IMR-90 (cell line): ENCODE measurements at regions not wholly inside any gene's neighbourhood (a gene's known extent, or its start where the extent isn't known, plus 50 kb on each side); places are given as distances from the start of the nearest gene placed in this dataset.

Experiments
- ATAC-seq: fragments of 200-7000 bp; cut with Tn5 transposase; 2 replicates; pipeline ENCODE4 v1.9.1; 2020; ENCODE audit warnings: low read depth, mild to moderate bottlenecking, moderate library complexity
- BruUV-seq: library from RNA; stranded (reverse); fragments of 400-500 nt; replicated peaks from 2 replicates; lab custom pipeline; 2021; lab: Mats Ljungman, UMichigan
- CTCF ChIA-PET: fragments of 300-600 bp; formaldehyde crosslinking; extraction: SDS; loops from one replicate; lab custom pipeline; 2021; ENCODE audit warnings: antibody characterized with exemption; lab: Yijun Ruan, JAX
- POLR2A ChIA-PET: fragments of 300-600 bp; sonication (Branson Sonifier 250); formaldehyde crosslinking; loops from one replicate; lab custom pipeline; 2022; ENCODE audit warnings: antibody characterized with exemption; ENCODE audit not compliant: unreplicated experiment; lab: Charles Lee
- DNase-seq: peaks from one replicate; pipeline ENCODE4 v3.0.0; 2013
- H2AFZ ChIP-seq: replicated peaks from 2 replicates; pipeline ENCODE3; 2013; ENCODE audit warnings: low read length, mild to moderate bottlenecking; ENCODE audit not compliant: poor library complexity
- H2AK5ac ChIP-seq: 2 replicates; pipeline ENCODE4 v1.6.1; 2013; ENCODE audit warnings: low read depth, low read length, inconsistent platforms
- H2AK9ac ChIP-seq: replicated peaks from 2 replicates; pipeline ENCODE3; 2013; ENCODE audit warnings: mild to moderate bottlenecking, low read depth, low read length, moderate library complexity; ENCODE audit not compliant: poor library complexity
- H2BK120ac ChIP-seq: 2 replicates; pipeline ENCODE4 v1.6.1; 2013; ENCODE audit warnings: low read depth, low read length, inconsistent platforms
- H2BK15ac ChIP-seq: 3 replicates; pipeline ENCODE4 v1.6.1; 2013; ENCODE audit warnings: low read depth, low read length, inconsistent platforms
- H2BK20ac ChIP-seq: 2 replicates; pipeline ENCODE4 v1.6.1; 2013; ENCODE audit warnings: low read depth, mild to moderate bottlenecking, inconsistent platforms, low read length, moderate library complexity
- H2BK5ac ChIP-seq: 2 replicates; pipeline ENCODE4 v1.6.1; 2013; ENCODE audit warnings: mild to moderate bottlenecking, low read depth, low read length, inconsistent platforms; ENCODE audit not compliant: poor library complexity, severe bottlenecking
- H3K14ac ChIP-seq: replicated peaks from 2 replicates; pipeline ENCODE4 v1.6.1; 2013; ENCODE audit warnings: low read depth, low read length, inconsistent platforms
- H3K18ac ChIP-seq: 2 replicates; pipeline ENCODE4 v1.6.1; 2013; ENCODE audit warnings: low read depth, low read length, control low read depth
- H3K23ac ChIP-seq: 2 replicates; pipeline ENCODE4 v1.6.1; 2013; ENCODE audit warnings: low read depth, low read length, inconsistent platforms
- H3K27ac ChIP-seq: 2 replicates; pipeline ENCODE4 v1.5.1; 2013; ENCODE audit warnings: mild to moderate bottlenecking, control low read depth, low read length; ENCODE audit not compliant: insufficient read depth
- H3K27me3 ChIP-seq: 2 replicates; pipeline ENCODE4 v1.6.1; 2013; ENCODE audit warnings: low read length; ENCODE audit not compliant: control insufficient read depth, insufficient read depth
- H3K36me3 ChIP-seq: 2 replicates; pipeline ENCODE4 v1.6.1; 2013; ENCODE audit warnings: low read length, mixed read lengths; ENCODE audit not compliant: control insufficient read depth, insufficient read depth
- H3K4ac ChIP-seq: 2 replicates; pipeline ENCODE4 v1.6.1; 2013; ENCODE audit warnings: low read depth, low read length, inconsistent platforms
- H3K4me1 ChIP-seq: 2 replicates; pipeline ENCODE4 v1.6.1; 2013; ENCODE audit warnings: low read length, mixed read lengths; ENCODE audit not compliant: control insufficient read depth, insufficient read depth
- H3K4me2 ChIP-seq: 2 replicates; pipeline ENCODE4 v1.6.1; 2013; ENCODE audit warnings: low read depth, mild to moderate bottlenecking, control low read depth, low read length, moderate library complexity
- H3K4me3 ChIP-seq: 2 replicates; pipeline ENCODE4 v1.5.1; 2013; ENCODE audit warnings: low read depth, mild to moderate bottlenecking, control low read depth, low read length, moderate library complexity; ENCODE audit not compliant: insufficient read depth
- H3K56ac ChIP-seq: 2 replicates; pipeline ENCODE4 v1.6.1; 2013; ENCODE audit warnings: low read length, inconsistent platforms; ENCODE audit not compliant: insufficient read depth; ENCODE audit errors: extremely low read depth
- H3K79me1 ChIP-seq, 2 experiments: 2 replicates each; pipeline ENCODE4 v1.6.1; 2013; ENCODE audit warnings: low read length in 2 of 2, inconsistent platforms in 1 of 2, low read depth in 1 of 2
- H3K9ac ChIP-seq: 2 replicates; pipeline ENCODE4 v1.6.1; 2013; ENCODE audit warnings: low read depth, low read length, control low read depth
- H3K9me1 ChIP-seq: 2 replicates; pipeline ENCODE4 v1.6.1; 2013; ENCODE audit warnings: low read length, inconsistent platforms; ENCODE audit not compliant: insufficient read depth
- H3K9me3 ChIP-seq: 2 replicates; pipeline ENCODE4 v1.6.1; 2013; ENCODE audit warnings: low read length; ENCODE audit not compliant: control insufficient read depth, insufficient read depth
- H4K20me1 ChIP-seq: 2 replicates; pipeline ENCODE4 v1.6.1; 2013; ENCODE audit warnings: low read length, inconsistent platforms; ENCODE audit not compliant: insufficient read depth
- H4K5ac ChIP-seq: 2 replicates; pipeline ENCODE4 v1.6.1; 2013; ENCODE audit warnings: mild to moderate bottlenecking, low read depth, low read length, control low read depth
- H4K8ac ChIP-seq, 2 experiments: 2 replicates each; pipeline ENCODE4 v1.6.1; 2013; ENCODE audit warnings: low read depth in 2 of 2, low read length in 2 of 2, control low read depth in 1 of 2, inconsistent platforms in 1 of 2
- H4K91ac ChIP-seq: 2 replicates; pipeline ENCODE4 v1.6.1; 2013; ENCODE audit warnings: low read depth, low read length, inconsistent platforms; ENCODE audit not compliant: insufficient read depth
- ELK1 ChIP-seq: fragments of 150-350 bp; IDR thresholded peaks from 2 replicates; pipeline ENCODE4 v1.6.1; 2016; ENCODE audit warnings: low read depth, mild to moderate bottlenecking, low read length, moderate library complexity, borderline replicate concordance
- MXI1 ChIP-seq: IDR thresholded peaks from 2 replicates; pipeline ENCODE4 v1.6.1; 2012; ENCODE audit warnings: low read depth, mild to moderate bottlenecking, low read length, moderate library complexity, borderline replicate concordance
- RCOR1 ChIP-seq: IDR thresholded peaks from 2 replicates; pipeline ENCODE4 v1.6.1; 2012; ENCODE audit warnings: mild to moderate bottlenecking, low read length, improper control_type of control experiment; ENCODE audit not compliant: insufficient replicate concordance
- RFX5 ChIP-seq: IDR thresholded peaks from 2 replicates; pipeline ENCODE4 v1.8.0; 2012; ENCODE audit warnings: low read depth, mild to moderate bottlenecking, low read length, moderate library complexity
- WGBS, 2 experiments: methylation state at CpG; one replicate each; pipeline versions ENCODE4 v1.1.5 to v1.1.7; 2013; ENCODE audit warnings: missing lambda C conversion rate in 2 of 2; ENCODE audit not compliant: insufficient read length in 1 of 2; ENCODE audit errors: extremely low coverage in 2 of 2; 5-methylcytosine and 5-hydroxymethylcytosine counted together
- dilution Hi-C: fragments of 300-500 bp; cut with HindIII; formaldehyde crosslinking; loops from one replicate; pipeline ENCODE4 v1.14.3; 2018; ENCODE audit warnings: low sequenced_read_pairs; ENCODE audit not compliant: unreplicated experiment
- in situ Hi-C: fragments of 300-500 bp; cut with MboI; formaldehyde crosslinking; loops from 3 replicates; pipeline ENCODE4 v1.14.3; 2019; ENCODE audit warnings: low sequenced_read_pairs, inconsistent platforms, mixed read lengths
- intact Hi-C: fragments of 100-400 bp; cut with micrococcal nuclease; formaldehyde crosslinking; loops from 2 replicates; pipeline ENCODE4 v1.10.0; 2022
- TF ChIP-seq, protein P1 (sequence below): conservative IDR thresholded peaks from 2 replicates; pipeline ENCODE4 v1.5.1; 2012; ENCODE audit warnings: mild to moderate bottlenecking, low read depth, low read length, improper control_type of control experiment

DNA sequence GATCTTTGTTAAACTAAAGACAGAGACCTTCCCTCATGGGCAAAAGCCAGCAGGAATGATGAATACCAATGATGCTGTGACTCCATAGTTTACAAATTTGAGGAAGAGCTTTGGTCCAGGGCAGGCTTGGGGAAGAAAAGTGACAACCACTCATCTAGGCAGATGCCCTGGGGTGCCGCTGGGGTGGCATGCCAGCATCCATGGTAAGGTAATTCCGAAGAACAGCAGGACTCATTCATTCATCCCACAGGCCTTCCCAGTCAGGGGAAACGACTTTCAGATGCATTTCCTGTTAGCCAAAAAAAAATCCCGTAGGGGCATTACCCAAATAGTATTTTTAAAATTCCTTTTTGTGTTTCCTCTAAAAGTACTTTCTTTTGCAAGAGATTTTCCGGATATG, 180.7 kb upstream of the SERPINE2 start:
- peaks cover 9% of the 10 kb centered on the region for H3K4me1 ChIP-seq
- no peak overlapping the region for H3K56ac ChIP-seq
- H2BK20ac ChIP-seq, result no peak overlapping the region
- H2AFZ ChIP-seq, result no peak overlapping the region
- in situ Hi-C loops (no loop called here), dilution Hi-C loops (no loop called here), intact Hi-C loops (loop anchor here (2.0 kb wide), 2 partner anchors 57 to 77 kb away; no protein-coding TSS in a partner anchor)
- no peak overlapping the region for H4K8ac ChIP-seq
- 0 out of 2 replicates have a peak, but pooled peaks cover 7% of the 10 kb centered on the region for H3K9me1 ChIP-seq
- no CpG with 5 or more reads among the region's 5 CpGs for WGBS, 2 experiments
- TF ChIP-seq, protein P1, sequence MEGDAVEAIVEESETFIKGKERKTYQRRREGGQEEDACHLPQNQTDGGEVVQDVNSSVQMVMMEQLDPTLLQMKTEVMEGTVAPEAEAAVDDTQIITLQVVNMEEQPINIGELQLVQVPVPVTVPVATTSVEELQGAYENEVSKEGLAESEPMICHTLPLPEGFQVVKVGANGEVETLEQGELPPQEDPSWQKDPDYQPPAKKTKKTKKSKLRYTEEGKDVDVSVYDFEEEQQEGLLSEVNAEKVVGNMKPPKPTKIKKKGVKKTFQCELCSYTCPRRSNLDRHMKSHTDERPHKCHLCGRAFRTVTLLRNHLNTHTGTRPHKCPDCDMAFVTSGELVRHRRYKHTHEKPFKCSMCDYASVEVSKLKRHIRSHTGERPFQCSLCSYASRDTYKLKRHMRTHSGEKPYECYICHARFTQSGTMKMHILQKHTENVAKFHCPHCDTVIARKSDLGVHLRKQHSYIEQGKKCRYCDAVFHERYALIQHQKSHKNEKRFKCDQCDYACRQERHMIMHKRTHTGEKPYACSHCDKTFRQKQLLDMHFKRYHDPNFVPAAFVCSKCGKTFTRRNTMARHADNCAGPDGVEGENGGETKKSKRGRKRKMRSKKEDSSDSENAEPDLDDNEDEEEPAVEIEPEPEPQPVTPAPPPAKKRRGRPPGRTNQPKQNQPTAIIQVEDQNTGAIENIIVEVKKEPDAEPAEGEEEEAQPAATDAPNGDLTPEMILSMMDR, result no peak
- TF ChIP-seq RFX5 (no peak), MXI1 (no peak), ELK1 (no peak), RCOR1 (no peak)
- no peaks in the 10 kb centered on the region for H4K20me1 ChIP-seq
- H2BK120ac ChIP-seq, result no peak overlapping the region
- H3K4me3 ChIP-seq, result no peak overlapping the region
- H3K27ac ChIP-seq, result no peak overlapping the region
- no peak overlapping the region for H3K4me2 ChIP-seq
- H2AK5ac ChIP-seq, result no peak overlapping the region
- ChIA-PET CTCF (no interaction called here), POLR2A (no interaction called here)
- H3K9me3 ChIP-seq, result peaks cover 10% of the 10 kb centered on the region
- H3K14ac ChIP-seq, result no peak overlapping the region
- no TSS peak for BruUV-seq
- no peaks in the 10 kb centered on the region for H3K27me3 ChIP-seq
- no peak overlapping the region for H2AK9ac ChIP-seq
- no peak overlapping the region for H4K91ac ChIP-seq
- no peak overlapping the region for H2BK5ac ChIP-seq
- H3K4ac ChIP-seq, result no peak overlapping the region
- no peak overlapping the region for H3K9ac ChIP-seq
- H4K5ac ChIP-seq, result no peak overlapping the region
- ATAC-seq, result no peak
- H3K36me3 ChIP-seq, result no peaks in the 10 kb centered on the region
- H3K79me1 ChIP-seq, result no peaks in the 10 kb centered on the region
- no peak overlapping the region for H3K23ac ChIP-seq
- H3K18ac ChIP-seq, result no peak overlapping the region
- no peak for DNase-seq
- no peak overlapping the region for H2BK15ac ChIP-seq
